OCI-LY1 (cell line): ENCODE measurements at regions not wholly inside any gene's neighbourhood (a gene's known extent, or its start where the extent isn't known, plus 50 kb on each side); places are given as distances from the start of the nearest gene placed in this dataset.

Source experiments
- EZH2 ChIP-seq: fragments of 200-600 bp; sonication (generic), shearing (Covaris generic); IDR thresholded peaks from 2 replicates; pipeline ENCODE4 v1.8.0; 2017; ENCODE audit warnings: borderline replicate concordance, mixed run types, mild to moderate bottlenecking, antibody characterized with exemption, low read length, moderate library complexity, mixed read lengths
- TF ChIP-seq, protein P1 (sequence below): fragments of 200-600 bp; sonication (generic), shearing (Covaris generic); IDR thresholded peaks from 2 replicates; pipeline ENCODE4 v1.5.1; 2017; ENCODE audit warnings: mild to moderate bottlenecking, antibody characterized with exemption, low read length, moderate library complexity, mixed read lengths

DNA sequence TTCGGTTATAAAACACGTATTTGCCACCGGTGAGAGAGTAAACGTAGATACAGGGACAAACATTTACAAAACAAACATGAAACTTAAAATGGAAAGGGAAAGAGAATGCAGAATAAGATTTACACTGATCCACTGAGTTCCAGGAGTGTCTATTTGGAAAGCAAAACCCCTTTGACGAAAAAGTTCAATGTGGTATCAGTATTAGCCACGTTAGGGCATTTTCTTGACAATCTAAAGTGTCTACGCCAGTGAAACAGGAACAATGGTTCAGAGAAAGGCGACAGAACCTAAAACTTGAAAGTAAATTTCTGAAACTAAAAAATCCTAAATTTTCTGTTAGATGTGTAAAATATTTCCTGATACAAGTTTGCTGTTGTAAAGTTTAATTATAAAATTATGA, 278.5 kb upstream of the TENM3 start:
- TF ChIP-seq, protein P1, sequence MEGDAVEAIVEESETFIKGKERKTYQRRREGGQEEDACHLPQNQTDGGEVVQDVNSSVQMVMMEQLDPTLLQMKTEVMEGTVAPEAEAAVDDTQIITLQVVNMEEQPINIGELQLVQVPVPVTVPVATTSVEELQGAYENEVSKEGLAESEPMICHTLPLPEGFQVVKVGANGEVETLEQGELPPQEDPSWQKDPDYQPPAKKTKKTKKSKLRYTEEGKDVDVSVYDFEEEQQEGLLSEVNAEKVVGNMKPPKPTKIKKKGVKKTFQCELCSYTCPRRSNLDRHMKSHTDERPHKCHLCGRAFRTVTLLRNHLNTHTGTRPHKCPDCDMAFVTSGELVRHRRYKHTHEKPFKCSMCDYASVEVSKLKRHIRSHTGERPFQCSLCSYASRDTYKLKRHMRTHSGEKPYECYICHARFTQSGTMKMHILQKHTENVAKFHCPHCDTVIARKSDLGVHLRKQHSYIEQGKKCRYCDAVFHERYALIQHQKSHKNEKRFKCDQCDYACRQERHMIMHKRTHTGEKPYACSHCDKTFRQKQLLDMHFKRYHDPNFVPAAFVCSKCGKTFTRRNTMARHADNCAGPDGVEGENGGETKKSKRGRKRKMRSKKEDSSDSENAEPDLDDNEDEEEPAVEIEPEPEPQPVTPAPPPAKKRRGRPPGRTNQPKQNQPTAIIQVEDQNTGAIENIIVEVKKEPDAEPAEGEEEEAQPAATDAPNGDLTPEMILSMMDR = no peak
- no peak for TF ChIP-seq EZH2
